HCT116 (cell line): ENCODE measurements at regions not wholly inside any gene's neighbourhood (a gene's known extent, or its start where the extent isn't known, plus 50 kb on each side); places are given as distances from the start of the nearest gene placed in this dataset.

Experiments used
- CEBPB ChIP-seq: IDR thresholded peaks from 2 replicates; pipeline ENCODE4 v1.6.1; 2012; ENCODE audit warnings: low read depth
- ELF1 ChIP-seq: IDR thresholded peaks from 2 replicates; pipeline ENCODE4 v1.6.1; 2012; ENCODE audit warnings: low read depth, borderline replicate concordance
- EZH2 ChIP-seq: fragments of 200-600 bp; sonication (generic); IDR thresholded peaks from 2 replicates; pipeline ENCODE4 v1.6.1; 2017; ENCODE audit warnings: antibody characterized with exemption, mixed run types
- JUND ChIP-seq: IDR thresholded peaks from 2 replicates; pipeline ENCODE4 v1.6.1; 2012
- POLR2A ChIP-seq: IDR thresholded peaks from 2 replicates; pipeline ENCODE4 v1.7.0; 2011; ENCODE audit warnings: borderline replicate concordance; ENCODE audit not compliant: insufficient read depth, insufficient read length; ENCODE audit errors: extremely low read depth
- POLR2AphosphoS5 ChIP-seq: IDR thresholded peaks from 2 replicates; pipeline ENCODE4 v1.6.1; 2011; ENCODE audit warnings: mild to moderate bottlenecking, low read depth, low read length, moderate library complexity
- RAD21 ChIP-seq: IDR thresholded peaks from 2 replicates; pipeline ENCODE4 v1.6.1; 2012; ENCODE audit warnings: low read depth, mild to moderate bottlenecking
- SP1 ChIP-seq: IDR thresholded peaks from 2 replicates; pipeline ENCODE4 v1.6.1; 2012; ENCODE audit warnings: low read depth
- TCF7L2 ChIP-seq: IDR thresholded peaks from 2 replicates; pipeline ENCODE4 v1.7.0; 2011; ENCODE audit warnings: borderline replicate concordance, inconsistent platforms; ENCODE audit not compliant: insufficient read depth, insufficient read length; ENCODE audit errors: extremely low read depth
- ZBTB33 ChIP-seq: IDR thresholded peaks from 2 replicates; pipeline ENCODE4 v1.6.1; 2011; ENCODE audit warnings: mild to moderate bottlenecking, low read length, moderate library complexity; ENCODE audit not compliant: insufficient replicate concordance; ENCODE audit errors: extremely low read depth
- ZNF274 ChIP-seq: fragments of 200-500 bp; sonication (Bioruptor generic); IDR thresholded peaks from 2 replicates; pipeline ENCODE4 v1.6.1; 2014; ENCODE audit warnings: mild to moderate bottlenecking, low read depth, low read length, inconsistent platforms
- TF ChIP-seq, protein P1 (sequence below), 3 experiments: fragments of 200-600 bp in 1 of 3; sonication (generic) in 1 of 3; IDR thresholded peaks in 2 of 3; conservative IDR thresholded peaks in 1 of 3; 2 replicates each; pipeline ENCODE4 v1.5.1; 2012 to 2017; ENCODE audit warnings: low read depth in 2 of 3, low read length in 2 of 3, antibody characterized with exemption in 1 of 3, borderline replicate concordance in 1 of 3, control low read depth in 1 of 3, mild to moderate bottlenecking in 1 of 3, mixed read lengths in 1 of 3, mixed run types in 1 of 3, moderate library complexity in 1 of 3; ENCODE audit not compliant: insufficient read depth in 1 of 3

DNA sequence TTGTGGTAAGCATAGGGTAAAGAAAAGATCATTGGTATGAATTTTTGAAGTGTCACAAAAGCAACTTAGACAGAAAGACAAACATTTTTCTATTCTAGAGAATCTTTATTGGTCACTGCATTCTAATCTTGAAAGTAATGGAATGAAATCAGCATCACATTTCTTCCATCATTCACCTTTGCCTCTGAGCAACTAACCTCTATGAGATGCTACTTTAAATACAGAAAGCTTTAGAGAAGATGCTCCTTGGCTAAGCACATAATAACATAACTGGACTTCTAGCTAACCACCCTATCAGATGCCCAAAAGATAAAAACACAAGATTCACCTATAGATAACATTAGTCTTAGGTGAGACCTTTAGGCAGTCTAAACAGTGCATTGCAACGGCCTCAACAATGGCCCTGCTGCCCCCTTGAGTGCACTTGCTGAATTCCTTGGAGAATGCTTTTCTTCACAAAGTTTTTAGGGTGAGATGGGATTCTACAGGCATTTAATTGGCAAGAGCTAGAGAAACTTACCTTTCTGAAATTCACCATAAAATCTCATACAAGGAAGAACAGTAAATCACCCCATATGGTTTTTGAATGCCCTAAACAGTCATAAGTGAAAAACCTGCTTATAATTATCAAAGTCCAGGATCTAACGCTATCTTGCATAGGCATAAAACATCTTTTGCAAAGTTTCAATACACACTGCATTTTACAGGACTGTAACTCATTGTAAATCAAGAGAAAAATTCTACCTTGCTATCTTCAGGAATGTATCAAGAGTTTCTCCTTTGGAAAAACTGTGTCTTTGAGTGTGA, 791.3 kb upstream of the CHAC2 start:
- no peak for TF ChIP-seq ZNF274
- no peak for TF ChIP-seq POLR2AphosphoS5
- TF ChIP-seq TCF7L2 = no peak
- TF ChIP-seq EZH2 = no peak
- TF ChIP-seq, protein P1, sequence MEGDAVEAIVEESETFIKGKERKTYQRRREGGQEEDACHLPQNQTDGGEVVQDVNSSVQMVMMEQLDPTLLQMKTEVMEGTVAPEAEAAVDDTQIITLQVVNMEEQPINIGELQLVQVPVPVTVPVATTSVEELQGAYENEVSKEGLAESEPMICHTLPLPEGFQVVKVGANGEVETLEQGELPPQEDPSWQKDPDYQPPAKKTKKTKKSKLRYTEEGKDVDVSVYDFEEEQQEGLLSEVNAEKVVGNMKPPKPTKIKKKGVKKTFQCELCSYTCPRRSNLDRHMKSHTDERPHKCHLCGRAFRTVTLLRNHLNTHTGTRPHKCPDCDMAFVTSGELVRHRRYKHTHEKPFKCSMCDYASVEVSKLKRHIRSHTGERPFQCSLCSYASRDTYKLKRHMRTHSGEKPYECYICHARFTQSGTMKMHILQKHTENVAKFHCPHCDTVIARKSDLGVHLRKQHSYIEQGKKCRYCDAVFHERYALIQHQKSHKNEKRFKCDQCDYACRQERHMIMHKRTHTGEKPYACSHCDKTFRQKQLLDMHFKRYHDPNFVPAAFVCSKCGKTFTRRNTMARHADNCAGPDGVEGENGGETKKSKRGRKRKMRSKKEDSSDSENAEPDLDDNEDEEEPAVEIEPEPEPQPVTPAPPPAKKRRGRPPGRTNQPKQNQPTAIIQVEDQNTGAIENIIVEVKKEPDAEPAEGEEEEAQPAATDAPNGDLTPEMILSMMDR (IDR thresholded peaks at IDR 0.05 in 2 of 3, conservative IDR thresholded peaks at IDR 0.05 in 1 of 3; ENCODE audit: borderline replicate concordance in 1 of 3, insufficient read depth in 1 of 3, low read depth in 2 of 3, low read length in 2 of 3) = peak; percentile 62 to 91 (median 79); a peak in 5 of 6 replicates
- no peak for TF ChIP-seq CEBPB
- no peak for TF ChIP-seq ZBTB33
- no peak for TF ChIP-seq POLR2A
- TF ChIP-seq JUND = no peak
- no peak for TF ChIP-seq SP1
- no peak for TF ChIP-seq ELF1
- TF ChIP-seq RAD21 = peak; percentile 87
